ENCODE measurements at regions not wholly inside any gene's neighbourhood (a gene's known extent, or its start where the extent isn't known, plus 50 kb on each side); places are given as distances from the start of the nearest gene placed in this dataset.

DNA sequence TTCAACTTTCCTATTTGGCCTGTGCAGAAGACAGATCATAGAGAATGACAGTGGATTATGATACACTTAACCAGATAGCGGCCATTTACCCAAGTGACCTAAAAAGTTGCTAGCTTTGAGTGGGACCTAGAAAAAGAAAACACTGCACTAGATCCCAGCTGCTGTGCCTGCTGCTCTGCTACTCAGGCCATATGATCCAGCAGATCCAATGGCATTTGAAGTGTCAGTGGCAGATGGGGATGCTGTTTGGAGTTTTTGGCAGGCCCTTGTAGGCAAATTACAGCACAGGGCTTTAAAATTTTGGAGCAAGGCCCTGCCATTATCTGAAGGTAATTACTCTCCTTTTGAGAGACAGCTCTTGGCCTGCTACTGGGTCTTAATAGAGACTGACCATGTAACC is 74.0 kb upstream of the KCNE2 start:
- no peaks in the 10 kb centered on the region for H3K27me3 ChIP-seq
- peaks cover 5% of the 10 kb centered on the region for H3K9me3 ChIP-seq
- no peaks in the 10 kb centered on the region for H3K4me1 ChIP-seq
- no peak overlapping the region for H3K27ac ChIP-seq
- intact Hi-C loops (cut with DNase I), result no loop called here
- DNase-seq (no peak), ATAC-seq (no peak)
- H3K36me3 ChIP-seq, result no peaks in the 10 kb centered on the region
- TF ChIP-seq, protein P1, sequence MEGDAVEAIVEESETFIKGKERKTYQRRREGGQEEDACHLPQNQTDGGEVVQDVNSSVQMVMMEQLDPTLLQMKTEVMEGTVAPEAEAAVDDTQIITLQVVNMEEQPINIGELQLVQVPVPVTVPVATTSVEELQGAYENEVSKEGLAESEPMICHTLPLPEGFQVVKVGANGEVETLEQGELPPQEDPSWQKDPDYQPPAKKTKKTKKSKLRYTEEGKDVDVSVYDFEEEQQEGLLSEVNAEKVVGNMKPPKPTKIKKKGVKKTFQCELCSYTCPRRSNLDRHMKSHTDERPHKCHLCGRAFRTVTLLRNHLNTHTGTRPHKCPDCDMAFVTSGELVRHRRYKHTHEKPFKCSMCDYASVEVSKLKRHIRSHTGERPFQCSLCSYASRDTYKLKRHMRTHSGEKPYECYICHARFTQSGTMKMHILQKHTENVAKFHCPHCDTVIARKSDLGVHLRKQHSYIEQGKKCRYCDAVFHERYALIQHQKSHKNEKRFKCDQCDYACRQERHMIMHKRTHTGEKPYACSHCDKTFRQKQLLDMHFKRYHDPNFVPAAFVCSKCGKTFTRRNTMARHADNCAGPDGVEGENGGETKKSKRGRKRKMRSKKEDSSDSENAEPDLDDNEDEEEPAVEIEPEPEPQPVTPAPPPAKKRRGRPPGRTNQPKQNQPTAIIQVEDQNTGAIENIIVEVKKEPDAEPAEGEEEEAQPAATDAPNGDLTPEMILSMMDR (IDR thresholded peaks at IDR 0.05), result no peak
- H3K4me3 ChIP-seq, result no peak overlapping the region

DNA sequence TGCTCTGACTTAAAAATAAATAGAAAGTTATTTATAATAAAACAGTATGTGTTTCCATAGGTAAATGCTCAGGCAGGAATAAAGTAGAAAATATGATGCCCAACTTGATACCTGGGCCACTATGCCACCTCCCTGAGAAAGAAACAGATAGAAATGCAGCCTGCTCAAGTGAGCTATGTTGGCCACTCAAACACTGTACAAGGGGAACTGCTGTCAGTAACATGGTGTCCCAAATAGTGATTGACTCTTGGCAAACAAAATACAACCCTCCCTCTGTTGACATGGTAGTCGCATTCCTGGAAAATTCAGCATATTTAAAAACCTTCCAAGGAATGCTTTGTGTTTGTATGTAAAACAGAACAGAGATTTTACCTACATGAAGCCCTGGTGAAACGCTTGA is 66.9 kb upstream of the KCNE2 start:
- H3K27ac ChIP-seq, result no peak overlapping the region
- no peak overlapping the region for H3K4me3 ChIP-seq
- no peaks in the 10 kb centered on the region for H3K36me3 ChIP-seq
- ATAC-seq (no peak), DNase-seq (no peak)
- TF ChIP-seq, protein P1 (IDR thresholded peaks at IDR 0.05), result no peak
- H3K4me1 ChIP-seq, result no peaks in the 10 kb centered on the region
- intact Hi-C loops (cut with DNase I), result no loop called here
- no peaks in the 10 kb centered on the region for H3K9me3 ChIP-seq
- no peaks in the 10 kb centered on the region for H3K27me3 ChIP-seq

DNA sequence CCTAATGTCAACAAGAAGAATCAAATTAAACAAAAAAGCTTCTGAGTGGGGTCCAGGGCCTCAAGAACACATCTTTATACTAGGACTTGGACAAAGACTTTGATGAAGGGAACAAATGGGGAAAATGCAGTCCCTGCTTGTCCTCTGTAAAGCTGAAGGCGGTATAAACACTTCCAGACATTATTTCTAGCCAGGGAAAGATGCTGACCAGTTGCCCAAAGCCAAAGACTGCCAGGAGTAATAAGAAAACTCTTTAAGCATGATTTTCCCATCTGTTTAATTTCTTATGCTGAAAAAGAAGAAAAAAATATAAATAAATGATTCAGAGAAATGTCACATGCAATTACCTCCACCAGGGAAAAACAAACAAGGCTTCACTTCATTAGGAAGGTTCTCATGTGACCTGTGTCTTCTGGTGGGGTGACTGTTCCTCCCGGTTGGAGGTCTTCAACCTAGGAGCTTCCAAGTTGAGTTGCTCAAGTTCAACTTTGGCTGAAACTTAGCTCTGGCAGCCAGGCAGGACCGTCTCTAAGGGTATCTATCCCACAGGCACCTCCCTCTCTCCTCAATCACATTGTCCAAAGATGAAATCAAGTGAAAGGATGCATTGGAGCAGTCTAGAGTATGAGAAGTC is 65.2 kb upstream of the KCNE2 start:
- no peaks in the 10 kb centered on the region for H3K27me3 ChIP-seq
- DNase-seq, result no peak
- TF ChIP-seq, protein P1 (IDR thresholded peaks at IDR 0.05), result no peak
- H3K36me3 ChIP-seq, result no peaks in the 10 kb centered on the region
- intact Hi-C loops (cut with DNase I), result no loop called here
- no peak overlapping the region for H3K27ac ChIP-seq
- no peak overlapping the region for H3K4me3 ChIP-seq
- no peak for ATAC-seq
- H3K9me3 ChIP-seq, result no peaks in the 10 kb centered on the region
- no peaks in the 10 kb centered on the region for H3K4me1 ChIP-seq

DNA sequence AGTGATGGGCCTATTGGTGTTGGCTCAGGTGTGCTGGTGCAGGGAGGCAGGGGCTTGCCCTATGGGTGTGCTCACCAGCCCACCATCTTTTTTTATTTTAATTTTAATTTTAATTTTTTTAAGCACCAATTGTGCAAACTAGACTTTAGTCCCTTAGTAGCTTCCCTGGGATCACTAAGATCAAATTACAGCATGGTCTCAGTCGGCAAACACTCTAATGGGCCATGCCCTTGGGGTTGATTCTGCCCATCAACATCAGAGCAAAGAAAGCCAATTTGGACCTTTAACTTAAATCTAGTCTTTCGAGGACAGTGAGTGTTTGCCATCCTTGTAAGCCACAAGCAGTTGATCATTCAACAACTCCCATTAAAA is 64.7 kb upstream of the KCNE2 start:
- Histone ChIP-seq H3K9me3 (no peaks in the 10 kb centered on the region), H3K36me3 (no peaks in the 10 kb centered on the region), H3K4me3 (no peak overlapping the region), H3K27ac (no peak overlapping the region), H3K27me3 (no peaks in the 10 kb centered on the region), H3K4me1 (no peaks in the 10 kb centered on the region)
- TF ChIP-seq, protein P1 (IDR thresholded peaks at IDR 0.05), result no peak
- DNase-seq, result no peak
- intact Hi-C loops (cut with DNase I), result no loop called here
- no peak for ATAC-seq

DNA sequence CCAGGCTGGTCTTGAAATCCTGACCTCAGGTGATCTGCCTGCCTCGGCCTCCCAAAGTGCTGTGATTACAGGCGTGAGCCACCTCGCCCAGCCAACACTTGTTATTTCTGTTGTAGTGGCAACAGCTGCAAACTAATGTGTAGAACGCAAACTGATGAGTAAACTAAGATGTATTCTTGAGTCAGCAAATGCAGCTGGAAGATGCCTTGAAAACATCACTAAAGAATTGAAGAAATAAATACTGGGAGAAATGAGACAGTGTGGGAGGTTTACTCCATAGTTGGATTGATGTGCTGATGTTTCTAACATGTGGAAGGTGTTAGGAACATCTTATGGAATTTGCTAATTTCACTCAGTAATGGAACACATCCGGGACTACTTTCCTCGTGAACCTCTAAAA is 61.3 kb upstream of the KCNE2 start:
- no peak for ATAC-seq
- Histone ChIP-seq H3K36me3 (no peaks in the 10 kb centered on the region), H3K27me3 (no peaks in the 10 kb centered on the region), H3K9me3 (no peaks in the 10 kb centered on the region), H3K4me3 (no peak overlapping the region), H3K4me1 (no peaks in the 10 kb centered on the region), H3K27ac (no peak overlapping the region)
- no peak for DNase-seq
- intact Hi-C loops (cut with DNase I), result no loop called here
- TF ChIP-seq, protein P1 (IDR thresholded peaks at IDR 0.05), result no peak
